Left renal cortex interstitium (tissue), 4 donors: ENCODE measurements at regions not wholly inside any gene's neighbourhood (a gene's known extent, or its start where the extent isn't known, plus 50 kb on each side); places are given as distances from the start of the nearest gene placed in this dataset.
"Not testable (repeated sequence)": the region's sequence is repeated elsewhere in the genome, so short reads cannot be mapped to it uniquely, and the experiment has no call there.

ENCODE experiments used
- DNase-seq, 4 donors: peaks; one replicate each; pipeline ENCODE4 v3.0.0-alpha.2; 2013; ENCODE audit warnings: low read depth in 4 of 4, low spot score in 2 of 4, missing footprints in 1 of 4

DNA sequence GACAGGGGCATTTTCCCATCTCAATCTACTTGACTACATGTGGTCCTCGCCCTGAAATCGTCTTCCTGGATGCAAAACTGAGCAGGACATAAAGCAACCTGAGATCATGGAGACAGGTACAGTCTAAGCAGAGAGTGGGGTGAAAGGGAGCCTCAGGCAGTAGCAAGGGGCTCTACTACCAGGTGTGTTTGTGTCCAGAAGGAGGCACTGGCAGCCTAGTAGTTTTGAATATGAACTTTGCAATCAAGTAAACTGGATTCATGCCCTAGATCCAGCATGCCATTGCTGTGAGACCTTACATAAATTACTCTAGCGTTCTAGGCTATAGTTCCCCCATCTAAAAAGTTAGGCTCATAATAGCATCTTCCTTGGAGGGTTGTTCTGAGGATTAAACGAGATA is 147.4 kb downstream of the TXNL1 start:
- DNase-seq, result no peak

DNA sequence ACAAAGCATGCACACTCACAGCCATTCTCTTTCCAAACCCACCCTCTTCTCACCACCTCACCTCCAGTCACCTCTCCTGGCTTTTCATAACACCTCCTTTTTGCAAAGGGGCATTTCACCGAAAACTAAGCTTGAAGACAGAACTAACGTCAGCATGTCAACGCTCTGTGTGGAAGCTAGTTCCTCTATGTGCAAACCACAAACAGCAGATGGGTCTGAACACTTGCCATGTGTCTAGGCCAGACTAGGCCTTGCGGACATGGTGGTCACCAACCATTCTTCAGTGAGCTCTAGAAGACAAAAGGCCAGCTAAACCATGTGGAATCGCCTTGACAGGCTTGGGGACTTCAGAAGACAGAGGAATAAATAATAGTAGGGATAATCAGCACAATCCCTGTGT is 148.5 kb downstream of the TXNL1 start:
- DNase-seq, result no peak

DNA sequence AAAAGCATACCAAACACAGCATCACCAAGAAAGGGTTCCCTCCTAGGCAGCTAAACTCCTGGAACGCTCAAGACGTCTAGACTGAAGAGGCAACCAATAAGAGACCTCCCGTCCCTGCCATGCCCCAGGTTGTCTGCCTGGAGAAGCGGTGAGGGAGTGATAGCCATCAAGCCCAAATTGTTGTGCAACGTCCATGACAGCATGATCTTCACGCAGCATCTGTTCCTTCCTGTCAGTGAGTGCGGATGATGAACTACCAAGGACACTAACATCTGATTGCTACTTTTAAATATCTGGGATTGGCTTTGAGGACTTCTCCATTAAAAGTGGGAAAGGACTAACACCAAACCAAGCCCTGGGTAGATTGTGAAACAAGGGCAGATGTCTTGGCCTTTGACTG is 149.7 kb downstream of the TXNL1 start:
- DNase-seq, result no peak

DNA sequence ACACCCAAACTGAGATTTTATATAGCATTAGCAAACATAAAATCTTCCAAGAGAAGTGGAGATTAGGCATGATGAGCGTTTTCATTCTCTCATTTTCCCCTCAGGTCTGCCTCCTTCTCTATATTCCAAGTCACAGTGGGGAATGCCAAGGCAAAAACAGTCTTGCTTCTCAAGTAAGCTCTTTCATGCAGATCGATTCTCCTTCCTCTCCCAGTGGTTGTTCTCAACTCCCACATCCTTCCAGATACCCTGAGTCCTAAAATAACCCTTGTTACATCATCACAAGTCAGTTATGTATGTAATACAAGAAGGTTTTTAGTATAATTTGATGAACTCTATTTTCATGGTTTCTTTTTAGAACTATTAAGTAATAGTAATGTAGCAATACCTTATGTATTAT is 150.6 kb downstream of the TXNL1 start:
- no peak for DNase-seq

DNA sequence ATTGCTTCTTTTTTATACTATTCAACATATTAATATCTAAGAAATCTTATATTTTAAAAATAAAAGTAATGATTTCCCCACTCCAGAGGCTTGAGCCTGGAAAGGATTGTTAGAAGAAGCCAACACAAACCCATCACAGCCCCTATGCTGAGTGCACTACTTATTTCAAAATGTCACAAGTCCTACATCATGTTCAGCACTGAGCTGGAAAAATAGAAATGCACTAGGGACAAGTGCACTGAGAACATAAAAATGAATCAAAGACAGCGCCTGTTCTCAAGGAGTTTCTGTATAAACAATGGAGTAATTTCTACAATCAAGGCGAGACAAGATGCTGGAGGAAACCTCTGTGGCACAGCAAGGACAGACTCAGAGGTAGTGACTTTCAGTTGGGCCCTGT is 155.0 kb downstream of the TXNL1 start:
- DNase-seq, result no peak

DNA sequence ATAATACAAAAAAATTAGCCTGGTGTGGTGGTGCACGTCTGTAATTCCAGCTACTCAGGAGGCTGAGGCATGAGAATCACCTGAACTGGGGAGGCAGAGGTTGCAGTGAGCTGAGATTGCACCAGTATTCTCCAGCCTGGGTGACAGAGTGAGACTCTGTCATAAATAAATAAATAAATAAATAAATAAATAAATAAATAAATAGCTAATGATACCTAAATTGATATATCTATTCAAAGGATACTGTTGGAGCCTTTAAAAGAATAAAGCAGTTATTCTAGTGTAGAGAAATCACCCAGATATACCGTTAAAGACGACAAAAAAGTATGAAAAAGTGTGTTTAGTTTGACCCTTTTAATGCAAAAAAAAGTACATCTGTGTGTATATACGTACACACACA is 155.6 kb downstream of the TXNL1 start:
- not testable (repeated sequence) for DNase-seq

DNA sequence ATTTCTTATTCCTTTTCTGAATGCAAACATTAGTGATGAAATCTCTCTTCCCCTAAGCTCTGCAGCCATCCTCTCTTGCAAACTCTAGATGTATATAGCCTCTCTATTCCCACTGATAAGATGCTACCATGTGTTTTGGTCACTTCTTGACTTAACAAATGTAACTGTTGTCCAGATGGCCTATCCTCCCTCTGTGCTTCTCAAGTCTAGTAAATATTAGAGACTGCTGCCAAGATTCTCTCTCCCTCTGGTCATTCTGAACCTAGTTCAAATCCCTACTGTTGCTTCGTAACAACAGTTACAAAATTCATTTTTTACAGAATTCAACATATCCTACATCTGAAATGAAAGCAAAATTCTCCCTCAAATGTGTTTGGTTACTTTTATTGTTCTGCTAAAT is 156.6 kb downstream of the TXNL1 start:
- DNase-seq, result no peak

DNA sequence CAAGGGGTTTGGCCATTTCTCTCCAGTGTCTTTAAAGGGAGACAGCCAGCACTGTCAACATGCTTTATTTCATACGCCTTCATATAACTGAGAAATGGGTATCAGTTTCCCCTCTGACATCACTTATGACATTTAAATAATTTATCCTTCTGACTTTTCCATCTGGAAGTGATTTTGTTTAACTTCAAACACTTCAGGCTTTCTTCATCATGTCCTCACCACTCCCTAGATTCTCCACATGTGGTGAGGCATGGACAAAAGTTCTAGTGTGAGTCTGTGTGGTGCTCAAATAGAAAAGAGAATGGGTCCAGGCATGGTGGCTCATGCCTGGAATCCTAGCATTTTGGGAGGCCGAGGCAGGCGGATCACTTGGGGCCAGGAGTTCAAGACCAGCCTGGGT is 158.6 kb downstream of the TXNL1 start:
- no peak for DNase-seq

DNA sequence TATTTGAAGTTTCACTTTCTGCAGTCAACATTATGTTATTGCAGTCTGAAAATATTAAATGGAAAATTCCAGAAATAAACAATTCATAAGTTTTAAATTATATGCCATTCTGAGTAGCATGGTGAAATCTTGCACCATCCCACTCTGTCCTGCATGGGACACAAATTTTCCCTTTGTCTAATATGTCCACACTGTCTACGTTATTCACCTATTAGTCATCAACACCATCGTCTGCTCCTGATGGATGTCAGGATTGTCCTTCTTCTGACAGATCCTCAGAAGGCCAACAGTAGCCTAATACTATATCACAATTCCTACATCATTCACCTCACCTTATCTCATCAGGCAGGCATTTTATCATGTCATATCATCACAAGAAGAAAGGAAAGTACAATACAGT is 163.1 kb downstream of the TXNL1 start:
- DNase-seq, result no peak

DNA sequence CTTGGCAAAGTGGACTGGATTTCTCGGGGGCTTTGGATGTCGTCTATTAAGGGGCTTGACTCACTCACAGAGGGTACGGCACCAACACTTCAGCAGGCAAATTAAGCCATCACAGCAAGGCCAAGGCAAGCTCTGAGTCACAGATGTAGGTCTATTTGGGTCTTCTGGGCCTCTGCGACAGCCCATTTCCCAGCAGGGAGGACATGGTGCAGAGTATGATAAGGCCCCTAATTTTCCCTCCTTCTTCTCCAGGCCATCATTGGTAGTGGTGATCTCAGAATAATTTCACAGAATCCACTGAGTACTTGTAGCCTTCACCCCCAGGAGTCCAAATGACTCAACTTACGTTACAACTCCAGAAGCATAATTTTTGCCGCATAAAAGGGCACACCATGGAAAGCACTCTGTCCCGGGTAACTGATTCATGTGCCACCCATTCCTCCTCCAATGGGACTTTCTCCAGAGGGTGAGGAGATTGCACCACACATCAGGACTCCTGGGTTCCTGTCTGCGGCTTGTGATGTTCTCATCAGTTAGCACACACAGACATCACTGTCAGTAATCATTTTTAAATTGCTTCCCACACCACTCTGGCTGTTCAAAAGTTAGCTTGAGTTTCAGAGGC is 164.9 kb downstream of the TXNL1 start:
- DNase-seq, result no peak

DNA sequence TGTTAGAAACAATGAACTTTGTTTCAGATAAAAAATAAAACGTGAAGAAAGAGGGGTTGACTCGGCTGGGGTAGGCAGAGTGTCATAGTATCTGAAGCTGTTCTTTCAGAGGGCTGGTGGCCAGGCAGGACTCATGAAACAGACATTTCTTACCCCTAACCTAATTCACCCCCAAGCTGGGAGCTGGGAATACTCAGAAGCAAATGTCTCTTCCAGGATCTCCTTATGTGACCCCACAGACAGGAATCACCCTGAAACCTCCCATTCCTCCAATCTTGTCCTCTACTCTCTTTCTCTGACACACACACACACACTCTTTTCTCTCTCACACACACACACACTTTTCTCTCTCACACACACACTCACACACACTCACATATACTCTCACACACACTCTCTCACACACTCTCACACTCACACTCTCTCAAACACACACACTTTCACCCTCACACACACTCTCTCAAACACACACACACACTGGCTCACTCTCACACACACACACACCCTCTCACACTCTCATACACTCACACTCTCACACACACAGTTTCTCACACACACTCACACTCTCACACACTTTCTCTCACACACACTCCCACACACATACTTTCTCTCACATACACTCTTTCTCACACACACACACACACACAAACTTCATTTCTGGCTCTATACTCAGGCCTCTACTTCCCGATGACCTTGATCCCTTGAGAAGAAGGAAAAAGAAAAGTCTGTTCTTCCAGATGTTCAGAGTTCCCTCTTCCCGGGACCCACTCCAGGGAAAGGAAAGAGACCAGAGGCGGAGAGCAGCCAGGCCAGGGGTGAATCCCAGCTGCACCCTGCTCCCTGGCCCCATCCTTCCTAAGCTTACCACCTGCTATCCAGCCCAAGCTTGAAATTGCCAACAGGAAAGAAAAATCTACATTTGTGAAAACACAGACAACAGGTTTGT is 167.7 kb downstream of the TXNL1 start:
- DNase-seq, result no peak

DNA sequence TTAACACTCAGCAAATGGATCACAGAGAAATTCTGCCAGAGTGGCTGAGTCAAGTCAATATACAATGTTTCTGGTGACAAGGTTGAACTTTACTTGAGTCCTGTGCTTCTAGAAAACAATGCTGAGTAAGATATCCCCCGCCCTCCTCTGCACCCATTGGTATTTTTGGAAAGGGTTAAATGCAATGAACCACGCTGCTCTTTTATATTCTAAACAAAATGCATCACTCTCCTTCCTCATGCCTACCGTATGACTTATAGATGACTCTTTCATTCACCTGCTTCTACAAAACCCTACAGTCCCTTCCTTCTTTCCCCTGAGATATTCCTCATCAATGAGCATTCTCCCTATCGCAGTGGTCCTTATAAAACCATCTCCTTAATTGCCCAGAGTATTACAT is 168.8 kb downstream of the TXNL1 start:
- no peak for DNase-seq

DNA sequence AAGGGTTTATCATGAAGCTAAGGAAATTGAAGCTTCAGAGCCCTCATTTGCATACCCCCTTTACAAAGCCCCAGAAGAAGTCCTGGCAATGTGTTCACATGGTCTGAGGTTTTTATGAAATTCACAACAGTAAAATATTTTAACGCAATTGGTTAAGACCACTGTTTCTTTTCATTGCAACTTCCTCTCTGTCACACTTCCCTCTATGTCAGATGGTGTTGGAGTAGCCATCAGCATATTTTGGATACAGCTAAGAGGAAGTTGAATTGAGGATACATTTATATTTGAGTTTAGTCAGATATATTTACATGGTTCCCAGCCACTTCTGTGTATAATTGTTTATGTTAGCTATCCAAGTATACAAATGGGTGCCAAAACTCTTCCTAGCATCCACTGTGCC is 170.0 kb downstream of the TXNL1 start:
- DNase-seq, result no peak

DNA sequence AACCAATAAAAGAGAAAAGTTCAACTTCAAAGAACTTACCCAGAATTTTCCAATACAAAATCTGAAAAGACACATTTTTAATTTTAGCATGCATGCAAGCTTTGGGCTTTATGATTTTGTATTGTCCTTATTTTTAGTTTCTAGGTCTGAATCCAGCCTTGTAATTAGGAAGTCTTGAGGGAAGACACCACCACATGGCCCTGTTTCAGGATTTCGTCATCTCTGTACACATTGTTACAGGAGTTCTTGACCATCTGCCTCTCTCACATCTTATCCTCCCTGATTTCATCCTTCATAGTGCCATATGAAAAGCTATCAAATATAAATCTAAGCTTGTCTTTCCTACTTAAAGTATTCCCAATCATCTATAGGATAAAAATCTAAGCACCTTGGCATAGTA is 176.1 kb downstream of the TXNL1 start:
- no peak for DNase-seq

DNA sequence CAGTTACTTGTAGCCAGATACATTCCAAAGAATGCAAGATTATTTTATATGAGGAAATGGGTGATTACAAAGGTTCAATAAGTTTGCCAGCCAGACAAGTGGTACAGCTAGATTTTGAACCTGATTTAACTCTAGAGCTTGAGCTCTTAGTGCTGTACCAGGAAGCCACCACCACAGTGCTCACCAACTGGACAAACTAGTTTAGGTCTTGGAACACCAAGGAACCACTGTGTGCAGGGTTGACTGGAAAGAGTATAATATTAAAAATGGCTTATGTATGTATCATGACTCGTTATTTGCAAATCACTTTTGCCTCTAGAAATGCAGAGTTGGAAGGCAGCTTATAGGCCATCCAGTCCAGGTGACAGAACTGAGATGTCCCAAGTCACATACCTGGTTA is 177.2 kb downstream of the TXNL1 start:
- no peak for DNase-seq

DNA sequence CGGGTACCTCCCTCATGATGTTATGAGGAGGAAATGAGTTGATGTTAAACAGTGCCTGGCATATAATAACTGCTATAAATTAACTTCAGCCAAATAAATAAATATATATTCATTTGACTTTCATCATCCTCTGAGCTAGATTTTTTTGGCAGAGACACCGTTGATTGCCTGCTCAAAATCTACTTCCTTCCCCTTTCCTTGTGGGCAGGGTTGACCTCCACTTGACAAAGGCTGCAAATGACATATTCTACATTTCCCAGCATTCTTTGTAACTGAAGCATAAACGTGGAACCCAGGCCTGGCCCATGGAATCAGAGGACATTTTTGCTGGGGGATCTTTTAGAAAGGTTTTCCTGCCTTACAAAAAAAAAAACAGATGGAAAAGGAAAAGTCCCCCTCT is 177.8 kb downstream of the TXNL1 start:
- DNase-seq, result no peak

DNA sequence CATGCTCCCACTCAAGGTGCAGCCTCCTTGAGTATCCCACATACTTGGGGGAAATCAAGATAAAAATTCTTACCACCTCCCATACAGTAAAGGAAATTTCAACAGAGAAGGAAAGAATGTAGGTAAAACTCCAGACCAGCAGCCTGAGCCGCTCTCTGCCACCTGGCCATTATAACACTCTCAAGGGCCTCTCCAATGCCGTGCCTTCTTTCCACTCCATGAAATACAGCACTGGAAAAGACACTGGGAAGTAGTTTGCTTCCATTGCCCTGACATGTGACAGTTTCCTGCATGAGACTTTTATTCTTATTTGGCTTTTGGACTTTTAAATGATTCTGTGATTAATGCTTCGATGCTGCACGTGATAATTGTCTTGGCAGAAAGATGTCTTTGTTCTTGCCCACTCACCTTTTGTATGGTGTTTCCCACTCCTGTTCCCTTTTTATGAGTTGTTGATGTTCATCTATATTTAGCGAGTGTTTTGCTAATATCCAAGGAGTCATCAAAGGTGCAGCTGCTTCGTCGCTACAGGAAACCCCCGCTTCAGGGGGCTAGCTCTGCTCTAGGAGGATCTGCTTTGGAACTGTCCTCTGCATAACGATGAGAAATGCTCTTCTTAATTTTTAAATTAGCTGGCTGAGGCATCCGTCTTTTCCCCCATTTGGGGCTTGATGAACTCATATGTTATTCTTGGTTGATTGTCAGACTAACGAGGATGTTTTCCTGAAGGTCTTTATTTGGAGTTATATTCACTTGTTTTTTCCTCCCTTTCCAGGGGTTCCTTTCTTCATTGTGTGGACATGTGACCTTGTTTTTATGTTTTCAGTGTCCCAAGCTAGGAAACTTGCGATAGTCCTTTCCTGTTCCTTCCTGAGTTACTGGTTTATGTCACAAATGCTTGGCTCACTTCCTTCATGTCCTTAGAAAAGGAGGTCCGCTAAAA is 179.4 kb downstream of the TXNL1 start:
- no peak for DNase-seq

DNA sequence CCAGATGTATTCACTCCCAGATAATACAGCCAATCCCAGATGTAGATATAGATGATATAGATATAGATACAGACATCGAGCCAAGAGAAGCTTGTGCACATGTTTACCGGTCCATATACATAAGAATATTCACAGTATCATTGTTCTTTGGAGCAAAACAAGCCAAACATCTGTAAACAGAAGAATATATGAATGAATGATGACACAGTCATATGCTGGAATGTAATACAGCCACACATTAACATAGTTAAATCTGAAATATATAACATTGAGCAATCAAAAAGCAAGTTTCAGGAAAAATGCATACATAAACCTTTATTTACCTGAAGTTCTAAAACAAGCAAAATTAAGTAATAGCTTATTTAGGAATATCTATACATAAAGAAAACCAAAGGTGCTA is 182.5 kb downstream of the TXNL1 start:
- DNase-seq, result no peak

DNA sequence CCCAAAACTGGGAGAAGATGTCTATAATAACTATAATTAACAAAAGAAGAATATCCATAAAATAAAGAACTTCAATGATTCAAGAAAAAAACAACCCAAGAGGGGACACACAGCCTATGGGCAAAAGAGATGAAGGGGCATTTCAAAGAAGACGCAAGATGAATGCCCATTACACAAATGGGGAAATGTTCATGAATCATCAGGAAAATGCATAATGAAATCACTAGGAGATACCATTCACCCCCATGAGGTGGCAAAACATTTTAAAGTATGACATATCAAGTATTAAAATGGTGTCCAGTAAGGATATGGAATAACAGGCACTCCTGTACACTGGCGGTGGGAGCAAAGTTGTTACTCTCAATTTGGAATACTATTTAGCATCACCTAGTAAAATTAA is 183.3 kb downstream of the TXNL1 start:
- DNase-seq, result no peak

DNA sequence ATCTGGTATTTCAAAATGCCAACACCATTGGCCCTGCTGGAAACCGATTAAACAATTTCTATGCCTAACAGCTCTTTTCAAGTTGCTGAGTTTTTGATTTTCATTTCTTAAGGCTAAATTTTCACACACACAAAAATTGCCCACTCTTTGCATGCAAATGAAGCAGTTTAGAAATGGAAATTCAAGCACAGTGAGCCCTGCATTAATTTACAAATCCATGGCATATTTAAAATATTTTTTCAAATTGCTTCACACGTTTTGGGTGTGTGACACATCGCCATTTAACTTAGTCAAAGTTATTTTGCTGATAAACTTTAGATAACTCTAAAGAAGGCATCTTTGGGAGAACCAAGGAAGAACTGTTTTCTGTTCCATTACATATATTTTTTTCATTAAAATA is 184.8 kb downstream of the TXNL1 start:
- no peak for DNase-seq

DNA sequence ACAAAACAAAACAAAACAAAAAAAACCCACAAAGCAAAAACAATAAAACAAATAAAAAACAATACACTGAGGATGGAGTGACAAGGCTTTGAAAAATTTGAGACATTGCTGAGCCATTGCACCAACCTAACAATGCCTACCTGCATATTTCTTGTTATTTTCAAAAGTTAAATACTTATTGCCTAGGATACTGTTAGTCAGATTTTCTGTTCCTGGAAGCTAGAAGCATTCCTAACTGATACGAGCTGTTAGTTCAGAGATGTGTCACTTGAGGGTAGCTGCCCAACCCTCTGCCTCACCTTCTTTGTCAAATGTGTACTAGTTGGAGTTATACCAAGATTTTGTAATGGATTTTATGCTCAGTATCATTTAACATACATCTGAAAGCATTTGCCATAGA is 187.2 kb downstream of the TXNL1 start:
- DNase-seq, result no peak
